ENCODE measurements at regions not wholly inside any gene's neighbourhood (a gene's known extent, or its start where the extent isn't known, plus 50 kb on each side); places are given as distances from the start of the nearest gene placed in this dataset.

DNA sequence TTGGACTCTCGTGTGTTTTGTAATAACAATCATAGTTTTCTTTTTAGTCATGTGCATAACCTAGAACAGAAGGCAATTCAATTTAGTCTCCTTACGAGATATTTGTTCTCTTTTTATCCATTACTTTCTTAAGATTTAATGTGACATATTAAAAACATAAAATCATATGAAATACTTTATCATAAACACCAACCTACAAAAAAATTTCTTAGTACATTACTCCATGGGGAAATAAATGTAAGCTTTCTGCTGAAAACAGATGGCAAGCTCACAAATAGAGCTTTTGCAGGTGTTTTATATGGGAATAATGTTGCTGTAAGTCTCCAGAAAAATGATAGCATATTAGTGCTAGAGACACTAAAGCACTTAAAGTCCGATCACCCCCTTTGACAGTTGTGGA, 1035.2 kb upstream of the ARRDC3 start:
- TF ChIP-seq, protein P1, sequence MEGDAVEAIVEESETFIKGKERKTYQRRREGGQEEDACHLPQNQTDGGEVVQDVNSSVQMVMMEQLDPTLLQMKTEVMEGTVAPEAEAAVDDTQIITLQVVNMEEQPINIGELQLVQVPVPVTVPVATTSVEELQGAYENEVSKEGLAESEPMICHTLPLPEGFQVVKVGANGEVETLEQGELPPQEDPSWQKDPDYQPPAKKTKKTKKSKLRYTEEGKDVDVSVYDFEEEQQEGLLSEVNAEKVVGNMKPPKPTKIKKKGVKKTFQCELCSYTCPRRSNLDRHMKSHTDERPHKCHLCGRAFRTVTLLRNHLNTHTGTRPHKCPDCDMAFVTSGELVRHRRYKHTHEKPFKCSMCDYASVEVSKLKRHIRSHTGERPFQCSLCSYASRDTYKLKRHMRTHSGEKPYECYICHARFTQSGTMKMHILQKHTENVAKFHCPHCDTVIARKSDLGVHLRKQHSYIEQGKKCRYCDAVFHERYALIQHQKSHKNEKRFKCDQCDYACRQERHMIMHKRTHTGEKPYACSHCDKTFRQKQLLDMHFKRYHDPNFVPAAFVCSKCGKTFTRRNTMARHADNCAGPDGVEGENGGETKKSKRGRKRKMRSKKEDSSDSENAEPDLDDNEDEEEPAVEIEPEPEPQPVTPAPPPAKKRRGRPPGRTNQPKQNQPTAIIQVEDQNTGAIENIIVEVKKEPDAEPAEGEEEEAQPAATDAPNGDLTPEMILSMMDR (conservative IDR thresholded peaks at IDR 0.05 in 1 of 2, IDR thresholded peaks at IDR 0.05 in 1 of 2; ENCODE audit: extremely low read depth in 1 of 2, insufficient read depth in 1 of 2, low read depth in 1 of 2, low read length in 2 of 2) = no peak
- TF ChIP-seq EZH2 (IDR thresholded peaks at IDR 0.05; ENCODE audit: borderline replicate concordance, low read length) = no peak
